Uterus (tissue), 2 donors: ENCODE measurements at regions not wholly inside any gene's neighbourhood (a gene's known extent, or its start where the extent isn't known, plus 50 kb on each side); places are given as distances from the start of the nearest gene placed in this dataset.

Experiments used
- POLR2A ChIP-seq, 2 donors: fragments of 450-650 bp; IDR thresholded peaks; one replicate each; pipeline ENCODE4 v1.6.1; 2016; ENCODE audit warnings: antibody characterized with exemption in 2 of 2, mild to moderate bottlenecking in 1 of 2, moderate library complexity in 1 of 2
- TF ChIP-seq, protein P1 (sequence below), 4 experiments: fragments of 200-600 bp in 2 of 4; fragments of 450-650 bp in 2 of 4; sonication (generic) in 2 of 4; IDR thresholded peaks; one replicate each; pipeline ENCODE4 v1.5.1; 2016 to 2019; ENCODE audit warnings: antibody characterized with exemption in 4 of 4, mild to moderate bottlenecking in 2 of 4, moderate library complexity in 1 of 4

GRCh38 chr17:6314311-6314710 lies 120.6 kb downstream of the AIPL1 start:
- TF ChIP-seq, protein P1, sequence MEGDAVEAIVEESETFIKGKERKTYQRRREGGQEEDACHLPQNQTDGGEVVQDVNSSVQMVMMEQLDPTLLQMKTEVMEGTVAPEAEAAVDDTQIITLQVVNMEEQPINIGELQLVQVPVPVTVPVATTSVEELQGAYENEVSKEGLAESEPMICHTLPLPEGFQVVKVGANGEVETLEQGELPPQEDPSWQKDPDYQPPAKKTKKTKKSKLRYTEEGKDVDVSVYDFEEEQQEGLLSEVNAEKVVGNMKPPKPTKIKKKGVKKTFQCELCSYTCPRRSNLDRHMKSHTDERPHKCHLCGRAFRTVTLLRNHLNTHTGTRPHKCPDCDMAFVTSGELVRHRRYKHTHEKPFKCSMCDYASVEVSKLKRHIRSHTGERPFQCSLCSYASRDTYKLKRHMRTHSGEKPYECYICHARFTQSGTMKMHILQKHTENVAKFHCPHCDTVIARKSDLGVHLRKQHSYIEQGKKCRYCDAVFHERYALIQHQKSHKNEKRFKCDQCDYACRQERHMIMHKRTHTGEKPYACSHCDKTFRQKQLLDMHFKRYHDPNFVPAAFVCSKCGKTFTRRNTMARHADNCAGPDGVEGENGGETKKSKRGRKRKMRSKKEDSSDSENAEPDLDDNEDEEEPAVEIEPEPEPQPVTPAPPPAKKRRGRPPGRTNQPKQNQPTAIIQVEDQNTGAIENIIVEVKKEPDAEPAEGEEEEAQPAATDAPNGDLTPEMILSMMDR (IDR thresholded peaks at IDR 0.05) = no peak
- no peak for TF ChIP-seq POLR2A (IDR thresholded peaks at IDR 0.05)
